Urinary bladder (tissue), 3 donors: ENCODE measurements at regions not wholly inside any gene's neighbourhood (a gene's known extent, or its start where the extent isn't known, plus 50 kb on each side); places are given as distances from the start of the nearest gene placed in this dataset.

ENCODE experiments used
- DNase-seq: peaks from one replicate; pipeline ENCODE4 v3.0.0-alpha.2; 2015; ENCODE audit errors: extremely low spot score
- H3K27ac ChIP-seq: one replicate; pipeline ENCODE4 v1.5.1; 2013; ENCODE audit warnings: low read depth, mild to moderate bottlenecking, moderate library complexity
- H3K36me3 ChIP-seq: one replicate; pipeline ENCODE4 v1.6.1; 2013; ENCODE audit warnings: mild to moderate bottlenecking, moderate library complexity; ENCODE audit not compliant: insufficient read depth
- H3K4me1 ChIP-seq: one replicate; pipeline ENCODE4 v1.6.1; 2013; ENCODE audit warnings: mild to moderate bottlenecking, moderate library complexity; ENCODE audit not compliant: insufficient read depth
- H3K4me3 ChIP-seq: one replicate; pipeline ENCODE4 v1.5.1; 2013; ENCODE audit warnings: low read depth, low read length
- WGBS: extraction: QIAGEN DNeasy Blood & Tissue Kit; methylation state at CpG from one replicate; pipeline ENCODE4 v1.1.7; 2013; 5-methylcytosine and 5-hydroxymethylcytosine counted together
- donor health status: healthy with polysubstance abuse.
- donor health status: healthy.

DNA sequence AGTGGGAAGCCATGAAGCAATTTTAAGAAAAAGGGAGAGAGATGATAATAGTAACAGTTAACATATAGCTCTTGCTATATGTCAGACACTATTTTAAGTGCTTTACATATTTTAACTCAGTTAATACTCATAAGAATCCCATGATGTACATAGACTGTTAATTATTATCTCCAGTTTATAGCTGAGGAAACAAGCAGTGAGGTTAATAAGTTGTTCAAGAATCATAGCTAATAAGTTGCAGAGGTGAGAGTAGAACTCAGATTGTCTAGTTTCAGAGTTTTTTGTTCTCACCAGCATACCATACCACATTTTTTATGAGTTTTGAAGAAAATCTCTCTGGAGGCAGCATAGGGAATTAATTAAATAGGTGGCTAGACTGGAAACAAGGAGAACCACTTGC lies 144.6 kb upstream of the MMS22L start:
- no peak for DNase-seq
- Histone ChIP-seq H3K4me1 (no peaks in the 10 kb centered on the region), H3K27ac (no peak overlapping the region), H3K4me3 (no peak overlapping the region), H3K36me3 (no peaks in the 10 kb centered on the region)

DNA sequence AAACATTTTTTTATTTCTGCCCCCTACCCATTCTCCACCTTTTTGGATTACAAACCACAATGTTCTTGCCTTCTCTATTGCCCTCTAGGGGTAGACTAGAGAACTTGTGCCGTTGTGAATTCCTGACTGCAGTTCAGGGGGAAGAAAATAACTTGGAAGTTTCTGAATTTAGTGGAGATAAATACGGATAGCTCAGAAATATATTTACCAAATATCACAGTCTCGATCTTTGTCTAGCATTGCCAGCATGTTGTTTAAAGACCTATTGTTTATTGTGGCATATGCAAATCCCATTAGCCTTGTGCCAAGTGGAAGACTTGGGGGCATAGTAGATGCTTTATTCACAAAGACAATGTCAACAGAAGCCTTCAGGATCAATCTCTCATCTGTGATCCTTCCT lies 154.1 kb upstream of the MMS22L start:
- H3K27ac ChIP-seq: no peak overlapping the region
- H3K4me3 ChIP-seq: no peak overlapping the region
- no peaks in the 10 kb centered on the region for H3K36me3 ChIP-seq
- no peak for DNase-seq
- H3K4me1 ChIP-seq: no peaks in the 10 kb centered on the region
- 41% methylated on average over 3 of the region's 3 CpGs for WGBS

DNA sequence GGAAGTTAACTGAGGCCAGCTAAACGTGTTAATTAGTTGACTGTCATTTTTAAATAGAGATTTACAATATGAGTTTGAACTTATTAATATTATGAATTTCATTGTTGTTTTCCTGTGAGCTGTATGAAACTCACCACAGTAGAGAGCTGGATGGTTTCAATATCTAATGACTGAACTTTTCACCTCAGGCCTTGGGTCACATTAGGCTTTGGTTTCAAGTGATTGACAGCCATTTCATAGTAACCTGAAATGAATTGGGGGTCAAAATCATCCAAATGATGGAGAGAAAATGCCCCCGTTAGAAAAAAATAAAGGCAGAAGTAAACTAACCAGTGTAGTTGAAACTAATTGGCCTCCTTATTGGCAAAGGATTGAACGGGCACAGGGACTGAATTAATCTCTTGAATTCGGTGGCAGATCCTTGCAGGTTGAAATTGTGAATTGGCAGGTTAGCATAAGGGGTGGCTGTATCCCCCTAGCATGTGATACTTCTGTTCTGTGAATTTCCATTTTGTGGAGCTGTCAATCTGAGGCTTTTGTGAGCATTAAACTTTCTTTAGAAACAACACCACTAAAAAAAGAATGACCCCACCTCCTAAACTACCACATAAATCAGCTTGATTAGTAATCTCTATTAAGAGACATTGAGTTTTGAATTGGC lies 155.1 kb upstream of the MMS22L start:
- Histone ChIP-seq H3K27ac (no peak overlapping the region), H3K36me3 (no peaks in the 10 kb centered on the region), H3K4me1 (no peaks in the 10 kb centered on the region), H3K4me3 (no peak overlapping the region)
- DNase-seq: no peak
- WGBS: 74% methylated on average over 4 of the region's 4 CpGs

DNA sequence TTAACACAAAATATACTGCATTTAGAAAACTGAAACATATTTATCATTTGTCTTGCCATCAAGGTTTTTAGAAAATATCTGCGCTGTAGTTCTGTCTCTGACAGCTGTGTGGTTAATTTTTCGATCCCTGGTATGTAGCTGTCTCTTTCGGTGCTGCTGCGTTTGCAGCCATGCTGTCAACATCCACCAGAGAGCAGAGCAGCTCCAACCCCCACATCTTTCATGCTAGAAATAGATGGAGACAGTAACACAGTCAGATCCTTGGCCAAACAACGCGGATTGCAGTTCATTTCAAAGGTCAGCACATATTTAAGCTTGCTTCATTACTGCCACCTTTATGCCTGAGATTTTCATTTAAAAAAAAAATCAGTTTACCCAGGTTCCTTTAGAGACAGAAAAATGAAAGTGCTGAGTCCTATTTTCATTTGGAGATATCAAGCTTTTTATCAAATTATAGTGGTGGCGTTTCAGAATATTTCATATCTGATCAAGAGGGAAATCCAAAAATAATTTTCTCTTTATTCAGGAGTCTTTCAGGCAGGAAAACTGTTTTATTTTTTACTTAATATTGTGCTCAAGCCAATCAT lies 157.7 kb upstream of the MMS22L start:
- DNase-seq: no peak
- Histone ChIP-seq H3K27ac (no peak overlapping the region), H3K4me3 (no peak overlapping the region), H3K4me1 (no peaks in the 10 kb centered on the region), H3K36me3 (no peaks in the 10 kb centered on the region)
- 22% methylated on average over 7 of the region's 7 CpGs for WGBS

DNA sequence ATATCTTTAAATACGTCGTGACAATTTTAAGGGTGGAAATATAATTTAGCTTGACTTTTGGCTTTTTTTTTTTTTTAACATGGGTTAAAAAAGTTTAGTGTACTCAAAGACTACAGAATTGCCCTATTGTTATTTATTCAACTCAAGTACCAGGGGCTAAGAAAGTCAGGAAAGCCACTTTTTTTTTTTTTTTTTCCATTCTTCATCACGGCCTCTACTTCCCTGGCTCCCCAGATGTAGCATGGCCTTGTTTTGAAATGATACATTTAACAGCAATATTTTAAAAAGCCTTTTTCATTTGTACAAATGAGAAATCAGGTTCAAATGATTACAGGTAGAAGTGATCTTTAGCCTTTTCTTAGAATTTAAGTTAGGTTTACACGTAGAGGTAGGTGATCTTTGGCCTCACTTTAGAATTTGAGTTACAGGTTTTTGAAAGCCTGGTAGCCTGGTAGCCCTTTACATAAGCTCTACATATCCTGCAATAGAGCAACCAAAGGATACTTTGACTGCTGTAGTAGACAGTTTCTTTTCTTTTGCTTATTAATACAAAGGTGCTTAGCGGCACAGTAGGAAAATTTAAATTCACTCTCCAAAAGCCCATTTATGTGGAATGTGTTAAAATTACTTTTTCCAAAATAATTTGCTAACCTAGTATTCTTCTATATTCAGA lies 160.5 kb upstream of the MMS22L start:
- WGBS: 71% methylated on average over 5 of the region's 5 CpGs
- DNase-seq: no peak
- Histone ChIP-seq H3K27ac (no peak overlapping the region), H3K36me3 (no peaks in the 10 kb centered on the region), H3K4me1 (no peaks in the 10 kb centered on the region), H3K4me3 (no peak overlapping the region)

DNA sequence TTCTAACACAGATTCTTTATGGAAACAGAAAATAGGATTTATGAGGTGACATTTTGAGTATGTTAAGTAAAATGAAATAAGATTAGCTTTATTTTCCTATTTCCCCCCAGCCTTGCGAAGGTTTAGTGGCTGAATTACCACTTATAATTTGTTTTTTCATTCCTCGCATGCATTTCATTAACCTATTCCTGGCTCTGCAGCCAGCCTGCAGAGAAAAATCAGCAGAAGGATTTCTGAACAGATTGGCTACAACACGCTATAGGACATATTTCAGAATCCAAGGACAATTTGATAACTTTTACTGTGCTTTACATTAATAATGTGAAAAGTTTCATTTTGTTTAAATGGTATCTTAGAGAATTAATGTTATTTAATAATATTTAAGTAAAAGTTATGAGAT lies 162.4 kb upstream of the MMS22L start:
- no peaks in the 10 kb centered on the region for H3K36me3 ChIP-seq
- WGBS: 39% methylated on average over 3 of the region's 3 CpGs

DNA sequence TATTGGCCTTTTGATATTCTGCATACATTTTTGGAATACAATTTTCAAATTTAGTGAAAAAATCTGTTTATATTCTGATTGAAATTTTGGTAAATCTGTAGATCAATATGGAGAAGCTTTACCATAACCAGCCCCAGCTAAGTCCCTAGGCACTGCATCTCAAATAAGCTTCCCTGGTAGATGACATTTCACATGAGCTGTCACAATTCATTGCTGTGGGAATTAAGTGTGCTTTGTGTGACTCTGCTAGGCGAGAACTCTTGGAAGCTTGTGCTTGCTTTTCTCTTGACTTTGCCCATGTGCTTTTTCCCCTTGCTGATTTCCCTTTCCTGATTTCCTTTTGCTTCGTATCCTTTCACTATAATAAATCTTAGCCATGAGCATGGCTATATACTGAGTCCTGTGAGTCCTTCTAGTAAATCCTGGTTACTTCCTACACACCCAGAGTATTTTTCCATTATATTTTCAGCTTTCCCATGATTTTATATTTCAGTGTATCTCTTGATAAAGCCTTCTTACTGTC lies 166.5 kb upstream of the MMS22L start:
- no peak overlapping the region for H3K4me3 ChIP-seq
- H3K36me3 ChIP-seq: no peaks in the 10 kb centered on the region
- H3K27ac ChIP-seq: no peak overlapping the region
- no peak for DNase-seq
- no peaks in the 10 kb centered on the region for H3K4me1 ChIP-seq
- 39% methylated on average over 2 of the region's 2 CpGs for WGBS

More for the DNA sequence above, 162.4 kb upstream of the MMS22L start:
- Histone ChIP-seq H3K4me3 (no peak overlapping the region), H3K4me1 (no peaks in the 10 kb centered on the region), H3K27ac (no peak overlapping the region)
- DNase-seq: no peak

DNA sequence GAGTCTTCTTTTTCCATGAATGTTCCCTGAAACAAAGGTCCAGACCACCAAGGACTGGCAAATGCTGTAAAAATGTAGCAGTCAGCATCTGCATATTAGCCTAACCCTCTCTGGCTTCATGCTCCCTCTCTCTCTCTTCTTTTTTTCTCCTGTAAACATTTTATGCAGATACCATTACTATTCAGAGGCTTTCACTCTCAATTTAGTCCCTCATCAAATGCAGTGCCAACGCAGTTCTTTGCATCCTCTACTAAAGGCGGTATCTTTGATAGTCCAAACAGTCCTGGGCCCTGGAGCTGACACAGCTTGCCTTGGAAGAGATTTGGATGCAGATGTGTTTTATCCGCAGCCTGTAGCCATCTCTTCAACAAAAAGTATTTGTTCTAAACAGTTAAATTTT lies 167.1 kb upstream of the MMS22L start:
- DNase-seq: no peak
- no peak overlapping the region for H3K27ac ChIP-seq
- WGBS: 73% methylated on average over 3 of the region's 3 CpGs

DNA sequence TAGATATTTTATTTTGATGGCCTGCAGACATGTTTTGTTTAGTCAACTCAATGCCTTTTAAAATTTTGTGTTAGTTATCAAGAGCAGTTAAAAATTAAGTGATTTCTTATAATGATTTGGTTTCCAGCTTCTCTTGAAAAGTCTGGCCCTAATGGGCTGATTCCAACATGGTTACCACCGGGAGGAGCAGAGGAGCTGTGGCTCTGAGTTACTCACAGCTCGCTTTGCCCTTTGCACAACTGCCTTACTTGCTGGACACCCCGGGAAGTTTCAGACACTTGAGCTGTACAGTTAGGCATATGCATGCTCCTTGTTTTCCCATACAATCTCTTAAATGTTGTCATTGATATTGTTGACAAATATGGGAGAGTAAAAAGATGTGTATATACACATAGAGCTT lies 173.1 kb upstream of the MMS22L start:
- DNase-seq: no peak
- Histone ChIP-seq H3K27ac (no peak overlapping the region), H3K4me3 (no peak overlapping the region), H3K36me3 (no peaks in the 10 kb centered on the region), H3K4me1 (no peaks in the 10 kb centered on the region)
- WGBS: 56% methylated on average over 3 of the region's 3 CpGs

More for the DNA sequence above, 167.1 kb upstream of the MMS22L start:
- Histone ChIP-seq H3K4me1 (no peaks in the 10 kb centered on the region), H3K4me3 (no peak overlapping the region), H3K36me3 (no peaks in the 10 kb centered on the region)

DNA sequence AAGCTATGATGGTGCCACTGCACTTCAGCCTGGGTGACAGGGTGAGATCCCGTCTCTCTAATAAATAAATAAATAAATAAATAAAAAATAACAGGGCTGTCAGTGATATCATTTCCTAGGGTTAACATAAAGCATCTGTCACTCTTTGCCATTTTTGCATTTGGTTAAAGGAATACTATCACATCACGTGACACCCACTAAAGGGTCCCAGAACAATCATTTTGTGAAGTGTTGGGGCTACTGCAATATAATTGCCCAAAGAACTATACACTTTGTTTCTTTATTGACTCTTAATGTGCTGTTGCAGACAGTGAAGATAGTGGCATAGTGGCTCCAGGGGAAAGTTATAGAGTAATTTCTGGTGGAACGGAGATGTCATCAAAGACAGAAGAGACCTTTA lies 176.5 kb upstream of the MMS22L start:
- Histone ChIP-seq H3K36me3 (no peaks in the 10 kb centered on the region), H3K27ac (no peak overlapping the region), H3K4me1 (no peaks in the 10 kb centered on the region), H3K4me3 (no peak overlapping the region)
- no peak for DNase-seq
- WGBS: 87% methylated on average over 3 of the region's 3 CpGs

DNA sequence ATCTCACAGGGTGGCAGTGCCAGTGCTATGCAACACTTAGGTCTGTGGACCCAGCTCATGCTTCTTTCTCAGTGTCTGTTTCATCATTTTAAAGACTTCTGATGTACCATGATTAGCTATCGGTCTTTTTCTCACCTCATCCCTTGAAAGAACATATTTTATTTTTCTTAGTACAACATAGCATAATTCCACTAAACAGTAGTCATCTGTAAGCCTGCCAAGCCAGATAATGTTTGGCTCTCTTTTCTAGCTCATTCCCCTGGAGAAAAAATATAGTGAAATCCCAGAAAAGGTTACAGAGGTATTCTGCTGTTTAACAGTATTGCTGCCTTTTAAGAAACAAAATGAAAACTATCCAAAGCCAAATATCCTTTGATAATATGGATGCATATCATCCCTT lies 177.0 kb upstream of the MMS22L start:
- Histone ChIP-seq H3K4me1 (no peaks in the 10 kb centered on the region), H3K36me3 (no peaks in the 10 kb centered on the region), H3K4me3 (no peak overlapping the region), H3K27ac (no peak overlapping the region)
- WGBS: 77% methylated on average over 1 of the region's 1 CpG
- DNase-seq: no peak

DNA sequence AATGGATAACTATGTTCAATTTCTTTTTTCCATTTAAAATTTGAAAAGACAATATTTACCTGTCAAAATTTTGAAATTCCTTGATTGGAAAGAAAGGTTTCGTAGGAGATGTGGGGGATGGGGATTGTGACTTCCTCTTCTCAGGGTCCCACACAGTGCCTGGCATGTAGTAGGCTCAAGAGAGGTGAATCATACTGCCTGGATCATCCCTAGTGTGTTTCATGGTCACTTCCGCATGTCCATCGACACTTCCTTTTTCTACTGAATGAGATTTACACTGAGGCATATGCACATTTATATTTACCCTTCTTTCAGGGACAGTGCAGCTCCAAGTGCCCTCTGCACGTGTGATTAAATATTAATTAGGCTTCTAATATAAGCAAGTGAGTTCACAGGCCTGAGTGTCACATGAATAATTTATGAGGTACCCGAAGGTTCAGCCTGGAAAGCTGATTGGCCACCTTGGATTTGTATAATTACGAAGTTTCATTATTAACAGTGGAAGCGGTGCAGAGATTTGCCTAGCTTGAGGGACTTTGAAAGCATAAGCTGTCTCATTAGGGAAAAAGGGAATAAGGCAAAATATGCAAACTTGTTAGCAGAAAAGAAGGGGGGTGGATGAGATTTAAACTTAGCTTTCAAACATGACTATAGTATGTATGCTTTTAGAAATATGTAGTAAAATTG lies 177.5 kb upstream of the MMS22L start:
- WGBS: 77% methylated on average over 7 of the region's 7 CpGs
- no peak overlapping the region for H3K4me3 ChIP-seq
- DNase-seq: no peak
- H3K27ac ChIP-seq: no peak overlapping the region
- H3K4me1 ChIP-seq: no peaks in the 10 kb centered on the region
- no peaks in the 10 kb centered on the region for H3K36me3 ChIP-seq

DNA sequence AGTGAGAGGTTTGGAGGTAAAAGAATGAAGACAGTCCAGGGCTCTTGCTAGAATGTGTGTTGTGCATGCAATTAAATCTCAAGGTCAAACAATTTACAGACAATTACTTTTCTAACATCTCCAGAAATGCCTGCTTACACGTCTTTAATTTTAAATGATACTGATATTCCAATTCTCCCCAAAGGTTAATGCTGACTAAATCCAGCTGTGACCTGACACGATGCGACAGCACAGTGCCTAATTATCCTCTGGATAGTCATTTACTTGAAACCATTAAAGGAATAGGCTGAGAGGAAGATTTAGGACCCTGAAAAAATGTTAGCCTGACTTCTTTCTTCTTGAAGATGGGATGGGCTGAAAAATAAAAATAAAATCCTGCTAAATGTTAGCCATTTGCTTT lies 178.2 kb upstream of the MMS22L start:
- Histone ChIP-seq H3K4me1 (no peaks in the 10 kb centered on the region), H3K4me3 (no peak overlapping the region), H3K36me3 (no peaks in the 10 kb centered on the region), H3K27ac (no peak overlapping the region)
- 18% methylated on average over 3 of the region's 3 CpGs for WGBS
- DNase-seq: no peak

DNA sequence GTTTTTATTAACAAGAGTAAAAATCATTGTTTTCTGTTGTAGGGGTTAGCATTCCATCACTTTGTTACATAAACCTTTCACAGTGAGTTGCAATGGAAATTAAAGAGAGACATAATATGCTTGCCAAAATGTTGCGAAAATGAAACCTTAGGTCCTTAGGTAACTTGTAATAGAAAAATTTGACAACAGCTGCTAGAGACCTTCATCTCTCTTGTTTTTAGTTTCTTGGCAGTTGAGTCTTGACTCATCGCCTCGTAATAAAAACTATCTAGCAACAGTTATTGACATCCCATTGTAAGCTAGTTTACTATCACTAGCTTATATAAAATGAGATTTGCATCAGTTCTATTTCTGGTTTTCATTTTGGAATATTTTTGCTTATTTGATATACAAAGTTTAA lies 179.0 kb upstream of the MMS22L start:
- DNase-seq: no peak
- Histone ChIP-seq H3K27ac (no peak overlapping the region), H3K4me3 (no peak overlapping the region), H3K36me3 (no peaks in the 10 kb centered on the region), H3K4me1 (no peaks in the 10 kb centered on the region)
- WGBS: 83% methylated on average over 3 of the region's 3 CpGs
